SK-N-SH (cell line): ENCODE measurements at regions not wholly inside any gene's neighbourhood (a gene's known extent, or its start where the extent isn't known, plus 50 kb on each side); places are given as distances from the start of the nearest gene placed in this dataset.

Experiments used
- CTCF ChIA-PET: fragments of 300-600, 350-600 bp; formaldehyde crosslinking; extraction: SDS; loops from one replicate; lab custom pipeline; 2021; lab: Yijun Ruan, JAX
- POLR2A ChIA-PET: fragments of 350-600 bp; sonication (Branson Sonifier 250); formaldehyde crosslinking; extraction: SDS; loops from one replicate; lab custom pipeline; 2020; ENCODE audit warnings: antibody characterized with exemption, inconsistent platforms; lab: Yijun Ruan, JAX
- DNase-seq: peaks from one replicate; pipeline ENCODE4 v3.0.0; 2012
- H2AFZ ChIP-seq: fragments of 200-600 bp; sonication (generic); 2 replicates; pipeline ENCODE4 v1.8.1; 2016; ENCODE audit warnings: antibody characterized with exemption, mild to moderate bottlenecking, low read depth
- H3F3A ChIP-seq: fragments of 200-600 bp; sonication (generic); replicated peaks from 2 replicates; pipeline ENCODE3; 2016; ENCODE audit warnings: antibody characterized with exemption, mild to moderate bottlenecking; ENCODE audit not compliant: insufficient read depth
- H3K27ac ChIP-seq, 2 experiments: fragments of 200-500 bp in 1 of 2; fragments of 200-600 bp in 1 of 2; sonication (Bioruptor generic) in 1 of 2; sonication (generic), shearing (Covaris generic) in 1 of 2; 2 replicates each; pipeline versions ENCODE4 v1.5.1 to v1.6.1; 2014 to 2016; ENCODE audit warnings: low read depth in 2 of 2, inconsistent platforms in 1 of 2, low read length in 1 of 2, mild to moderate bottlenecking in 1 of 2, mixed read lengths in 1 of 2
- H3K27me3 ChIP-seq: fragments of 200-600 bp; sonication (generic), shearing (Covaris generic); 2 replicates; pipeline ENCODE4 v1.6.1; 2016; ENCODE audit warnings: mixed run types; ENCODE audit not compliant: insufficient read depth
- H3K36me3 ChIP-seq, 2 experiments: fragments of 200-500 bp in 1 of 2; fragments of 200-600 bp in 1 of 2; sonication (Bioruptor generic) in 1 of 2; sonication (generic) in 1 of 2; replicated peaks in 1 of 2; 2 replicates each; pipeline versions ENCODE3 to v1.5.1; 2014 to 2016; ENCODE audit warnings: low read length in 1 of 2, mild to moderate bottlenecking in 1 of 2; ENCODE audit not compliant: insufficient read depth in 2 of 2, control insufficient read depth in 1 of 2
- H3K4me1 ChIP-seq, 2 experiments: fragments of 200-500 bp in 1 of 2; fragments of 200-600 bp in 1 of 2; sonication (Bioruptor generic) in 1 of 2; sonication (generic), shearing (Covaris generic) in 1 of 2; 2 replicates each; pipeline versions ENCODE4 v1.5.1 to v1.6.1; 2014 to 2016; ENCODE audit warnings: low read depth in 1 of 2, low read length in 1 of 2, mixed run types in 1 of 2; ENCODE audit not compliant: insufficient read depth in 2 of 2, control insufficient read depth in 1 of 2
- H3K4me2 ChIP-seq: fragments of 200-600 bp; sonication (generic), shearing (Covaris generic); 2 replicates; pipeline ENCODE4 v1.6.1; 2017; ENCODE audit warnings: mixed run types
- H3K4me3 ChIP-seq, 2 experiments: fragments of 200-500 bp in 1 of 2; fragments of 200-600 bp in 1 of 2; sonication (Bioruptor generic) in 1 of 2; sonication (generic), shearing (Covaris generic) in 1 of 2; 2 replicates each; pipeline versions ENCODE4 v1.5.1 to v1.8.1; 2014 to 2016; ENCODE audit warnings: low read depth in 2 of 2, inconsistent platforms in 1 of 2, low read length in 1 of 2, mild to moderate bottlenecking in 1 of 2, mixed read lengths in 1 of 2, moderate library complexity in 1 of 2
- H3K79me2 ChIP-seq: fragments of 200-600 bp; sonication (generic); 2 replicates; pipeline ENCODE4 v1.8.1; 2017; ENCODE audit warnings: mild to moderate bottlenecking; ENCODE audit not compliant: insufficient read depth
- H3K9ac ChIP-seq: fragments of 200-600 bp; sonication (generic); 2 replicates; pipeline ENCODE4 v1.6.1; 2017; ENCODE audit warnings: mixed run types
- H3K9me2 ChIP-seq: fragments of 200-600 bp; sonication (generic); 2 replicates; pipeline ENCODE4 v1.6.1; 2017; ENCODE audit warnings: mixed run types
- H3K9me3 ChIP-seq: fragments of 200-600 bp; sonication (generic); 2 replicates; pipeline ENCODE4 v1.6.1; 2017; ENCODE audit warnings: mixed run types, mild to moderate bottlenecking, moderate library complexity
- H4K20me1 ChIP-seq: fragments of 200-600 bp; sonication (generic); 2 replicates; pipeline ENCODE4 v1.6.1; 2017; ENCODE audit warnings: mild to moderate bottlenecking, mixed run types; ENCODE audit not compliant: insufficient read depth
- CHD2 ChIP-seq: fragments of 150-350 bp; IDR thresholded peaks from 2 replicates; pipeline ENCODE4 v1.6.1; 2018; ENCODE audit warnings: low read length; ENCODE audit not compliant: partially characterized antibody
- ELF1 ChIP-seq: IDR thresholded peaks from 2 replicates; pipeline ENCODE4 v1.4.0; 2012
- EP300 ChIP-seq, 2 experiments: IDR thresholded peaks; 2 replicates each; pipeline versions ENCODE4 v1.4.0 to v1.6.1; 2012; ENCODE audit warnings: borderline replicate concordance in 1 of 2, low read depth in 1 of 2, low read length in 1 of 2
- EZH2phosphoT487 ChIP-seq: fragments of 200-600 bp; sonication (generic); IDR thresholded peaks from 2 replicates; pipeline ENCODE4 v1.6.1; 2017; ENCODE audit warnings: low read depth, mixed run types, mild to moderate bottlenecking, antibody characterized with exemption, moderate library complexity, borderline replicate concordance
- GATA2 ChIP-seq: sonication (generic); formaldehyde crosslinking; IDR thresholded peaks from 2 replicates; pipeline ENCODE4 v1.5.0; 2020; ENCODE audit warnings: mild to moderate bottlenecking, missing genetic modification reagents
- IRF3 ChIP-seq: fragments of 150-350 bp; IDR thresholded peaks from 2 replicates; pipeline ENCODE4 v1.6.1; 2016; ENCODE audit warnings: mild to moderate bottlenecking, low read depth, low read length
- JUND ChIP-seq: IDR thresholded peaks from 2 replicates; pipeline ENCODE4 v1.4.0; 2012
- MEF2A ChIP-seq: IDR thresholded peaks from 2 replicates; pipeline ENCODE4 v1.4.0; 2012; ENCODE audit warnings: low read depth, borderline replicate concordance
- MXI1 ChIP-seq: IDR thresholded peaks from 2 replicates; pipeline ENCODE4 v1.6.1; 2012; ENCODE audit warnings: mild to moderate bottlenecking, low read depth, low read length, improper control_type of control experiment
- NFIC ChIP-seq: IDR thresholded peaks from 2 replicates; pipeline ENCODE4 v1.4.0; 2012; ENCODE audit warnings: borderline replicate concordance
- NRF1 ChIP-seq: IDR thresholded peaks from 2 replicates; pipeline ENCODE4 v1.6.1; 2012; ENCODE audit warnings: low read depth, mild to moderate bottlenecking, low read length
- PBX3 ChIP-seq: IDR thresholded peaks from 2 replicates; pipeline ENCODE4; 2012
- RXRA ChIP-seq: IDR thresholded peaks from 2 replicates; pipeline ENCODE4 v1.4.0; 2012; ENCODE audit warnings: low read depth, mild to moderate bottlenecking, borderline replicate concordance
- TCF12 ChIP-seq: IDR thresholded peaks from 2 replicates; pipeline ENCODE4 v1.4.0; 2012
- USF1 ChIP-seq: IDR thresholded peaks from 2 replicates; pipeline ENCODE4 v1.4.0; 2012; ENCODE audit warnings: low read depth, borderline replicate concordance
- ZBTB33 ChIP-seq: IDR thresholded peaks from 2 replicates; pipeline ENCODE4 v1.4.0; 2012; ENCODE audit warnings: low read depth, borderline replicate concordance
- WGBS: methylation state at CpG from one replicate; pipeline ENCODE4 v1.1.6; 2017; ENCODE audit warnings: low lambda C conversion rate; 5-methylcytosine and 5-hydroxymethylcytosine counted together
- TF ChIP-seq, protein P1 (sequence below): fragments of 200-600 bp; sonication (generic); IDR thresholded peaks from 2 replicates; pipeline ENCODE4 v1.6.1; 2017; ENCODE audit warnings: antibody characterized with exemption, mild to moderate bottlenecking, moderate library complexity

GRCh38 chr6:8991844-8992243 lies 556.5 kb upstream of the SLC35B3 start:
- H3K4me1 ChIP-seq = no peaks in the 10 kb centered on the region
- no peak overlapping the region for H3K4me3 ChIP-seq
- no peaks in the 10 kb centered on the region for H4K20me1 ChIP-seq
- POLR2A ChIA-PET = no interaction called here
- H3K27me3 ChIP-seq = no peaks in the 10 kb centered on the region
- H3K4me2 ChIP-seq = no peak overlapping the region
- CTCF ChIA-PET = interaction anchor here (1.1 to 2.0 kb wide), 2 partner anchors 8 to 1443 kb away, joined by 5 to 13 read pairs; no protein-coding TSS in a partner anchor
- H3K79me2 ChIP-seq = no peaks in the 10 kb centered on the region
- 34% methylated on average over 3 of the region's 3 CpGs for WGBS
- no peak overlapping the region for H2AFZ ChIP-seq
- H3K9me2 ChIP-seq = no peaks in the 10 kb centered on the region
- DNase-seq = no peak
- no peaks in the 10 kb centered on the region for H3K9me3 ChIP-seq
- H3F3A ChIP-seq = no peaks in the 10 kb centered on the region
- TF ChIP-seq EP300 (IDR thresholded peaks at IDR 0.05; ENCODE audit: borderline replicate concordance in 1 of 2, low read depth in 1 of 2, low read length in 1 of 2) (no peak), ZBTB33 (no peak), NFIC (no peak), MEF2A (no peak), ELF1 (no peak), JUND (no peak), RXRA (no peak), MXI1 (no peak)
- no peak overlapping the region for H3K27ac ChIP-seq
- no peak overlapping the region for H3K9ac ChIP-seq
- H3K36me3 ChIP-seq = no peaks in the 10 kb centered on the region

DNA sequence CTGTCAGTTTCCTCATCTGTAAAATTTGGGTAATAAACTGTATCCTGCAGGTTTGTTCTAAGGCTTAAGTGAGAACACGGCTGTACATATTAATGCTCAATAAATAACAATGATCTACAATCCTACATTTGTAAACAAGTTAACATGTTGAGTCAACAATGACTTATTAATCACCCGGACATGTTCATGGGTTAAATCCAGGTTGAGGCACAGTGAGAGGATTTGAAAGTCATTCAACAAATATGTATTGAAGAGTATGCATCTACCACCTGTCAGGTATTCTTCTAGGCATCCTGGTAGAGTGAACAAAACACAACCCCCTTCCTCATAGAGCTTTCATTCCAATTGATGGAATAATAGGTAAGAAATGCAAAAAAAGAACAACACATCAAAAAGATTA lies 554.7 kb upstream of the SLC35B3 start:
- Histone ChIP-seq H4K20me1 (no peaks in the 10 kb centered on the region), H3K9me3 (no peaks in the 10 kb centered on the region), H3K9me2 (no peaks in the 10 kb centered on the region), H2AFZ (no peak overlapping the region), H3K27ac (no peak overlapping the region), H3K79me2 (no peaks in the 10 kb centered on the region), H3K27me3 (no peaks in the 10 kb centered on the region), H3K4me3 (no peak overlapping the region), H3K4me2 (no peak overlapping the region), H3F3A (no peaks in the 10 kb centered on the region), H3K4me1 (no peaks in the 10 kb centered on the region), H3K36me3 (no peaks in the 10 kb centered on the region), H3K9ac (no peak overlapping the region)
- CTCF ChIA-PET = no interaction called here
- 30% methylated on average over 2 of the region's 2 CpGs for WGBS
- POLR2A ChIA-PET = no interaction called here
- DNase-seq = no peak
- TF ChIP-seq TCF12 (no peak), ZBTB33 (no peak), NFIC (no peak), ELF1 (no peak), PBX3 (no peak), CHD2 (no peak), GATA2 (CRISPR knock-in tag) (no peak), EZH2phosphoT487 (no peak), NRF1 (no peak), USF1 (no peak), IRF3 (no peak), JUND (no peak)
- TF ChIP-seq, protein P1, sequence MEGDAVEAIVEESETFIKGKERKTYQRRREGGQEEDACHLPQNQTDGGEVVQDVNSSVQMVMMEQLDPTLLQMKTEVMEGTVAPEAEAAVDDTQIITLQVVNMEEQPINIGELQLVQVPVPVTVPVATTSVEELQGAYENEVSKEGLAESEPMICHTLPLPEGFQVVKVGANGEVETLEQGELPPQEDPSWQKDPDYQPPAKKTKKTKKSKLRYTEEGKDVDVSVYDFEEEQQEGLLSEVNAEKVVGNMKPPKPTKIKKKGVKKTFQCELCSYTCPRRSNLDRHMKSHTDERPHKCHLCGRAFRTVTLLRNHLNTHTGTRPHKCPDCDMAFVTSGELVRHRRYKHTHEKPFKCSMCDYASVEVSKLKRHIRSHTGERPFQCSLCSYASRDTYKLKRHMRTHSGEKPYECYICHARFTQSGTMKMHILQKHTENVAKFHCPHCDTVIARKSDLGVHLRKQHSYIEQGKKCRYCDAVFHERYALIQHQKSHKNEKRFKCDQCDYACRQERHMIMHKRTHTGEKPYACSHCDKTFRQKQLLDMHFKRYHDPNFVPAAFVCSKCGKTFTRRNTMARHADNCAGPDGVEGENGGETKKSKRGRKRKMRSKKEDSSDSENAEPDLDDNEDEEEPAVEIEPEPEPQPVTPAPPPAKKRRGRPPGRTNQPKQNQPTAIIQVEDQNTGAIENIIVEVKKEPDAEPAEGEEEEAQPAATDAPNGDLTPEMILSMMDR = no peak
